OCI-LY1 (cell line): ENCODE measurements at regions not wholly inside any gene's neighbourhood (a gene's known extent, or its start where the extent isn't known, plus 50 kb on each side); places are given as distances from the start of the nearest gene placed in this dataset.
"Not testable (repeated sequence)": the region's sequence is repeated elsewhere in the genome, so short reads cannot be mapped to it uniquely, and the experiment has no call there.

Experiments
- H2AFZ ChIP-seq: fragments of 200-600 bp; sonication (generic), shearing (Covaris generic); 2 replicates; pipeline ENCODE4 v1.6.0; 2014; ENCODE audit warnings: antibody characterized with exemption, mild to moderate bottlenecking, low read length
- H3F3A ChIP-seq: fragments of 200-600 bp; sonication (generic), shearing (Covaris generic); 2 replicates; pipeline ENCODE4 v1.6.0; 2014; ENCODE audit warnings: mild to moderate bottlenecking, antibody characterized with exemption, low read length, moderate library complexity; ENCODE audit not compliant: insufficient read depth
- H3K27ac ChIP-seq: fragments of 200-600 bp; sonication (generic); 2 replicates; pipeline ENCODE4 v1.5.1; 2014; ENCODE audit warnings: low read length, mixed run types, mild to moderate bottlenecking, low read depth; ENCODE audit not compliant: poor library complexity, severe bottlenecking
- H3K27me3 ChIP-seq: fragments of 200-600 bp; sonication (generic); 2 replicates; pipeline ENCODE4 v1.6.0; 2014; ENCODE audit warnings: antibody characterized with exemption, mild to moderate bottlenecking, low read length, moderate library complexity; ENCODE audit not compliant: insufficient read depth
- H3K36me3 ChIP-seq: fragments of 200-600 bp; sonication (generic); 2 replicates; pipeline ENCODE4 v1.6.1; 2014; ENCODE audit warnings: mild to moderate bottlenecking, antibody characterized with exemption, low read length, moderate library complexity, mixed read lengths; ENCODE audit not compliant: insufficient read depth
- H3K4me1 ChIP-seq: fragments of 200-600 bp; sonication (generic); 2 replicates; pipeline ENCODE4 v1.5.1; 2014; ENCODE audit warnings: mild to moderate bottlenecking, low read length, moderate library complexity; ENCODE audit not compliant: insufficient read depth, severe bottlenecking
- H3K4me2 ChIP-seq: fragments of 200-600 bp; sonication (generic), shearing (Covaris generic); 2 replicates; pipeline ENCODE4 v1.6.1; 2014; ENCODE audit warnings: low read length
- H3K4me3 ChIP-seq: fragments of 200-600 bp; sonication (generic); 2 replicates; pipeline ENCODE4 v1.5.1; 2014; ENCODE audit warnings: low read length, low read depth, mild to moderate bottlenecking, mixed read lengths; ENCODE audit not compliant: poor library complexity, severe bottlenecking
- H3K79me2 ChIP-seq: fragments of 200-600 bp; shearing (Covaris generic); 2 replicates; pipeline ENCODE4 v1.6.1; 2016; ENCODE audit warnings: mixed run types, low read length, mixed read lengths; ENCODE audit not compliant: insufficient read depth
- H3K9ac ChIP-seq: fragments of 200-600 bp; sonication (generic), shearing (Covaris generic); 2 replicates; pipeline ENCODE4 v1.6.1; 2014; ENCODE audit warnings: mild to moderate bottlenecking, low read length, mixed read lengths
- H3K9me2 ChIP-seq: fragments of 200-600 bp; sonication (generic), shearing (Covaris generic); 2 replicates; pipeline ENCODE4 v1.6.1; 2014; ENCODE audit warnings: low read depth, mild to moderate bottlenecking, low read length, mixed read lengths
- H3K9me3 ChIP-seq: fragments of 200-600 bp; shearing (Covaris generic); 2 replicates; pipeline ENCODE4 v1.6.1; 2014; ENCODE audit warnings: low read length, mixed read lengths
- H4K20me1 ChIP-seq: fragments of 200-600 bp; sonication (generic), shearing (Covaris generic); 2 replicates; pipeline ENCODE4 v1.6.0; 2016; ENCODE audit warnings: mild to moderate bottlenecking, low read length; ENCODE audit not compliant: insufficient read depth
- CTCF ChIP-seq: fragments of 200-600 bp; sonication (generic), shearing (Covaris generic); IDR thresholded peaks from 2 replicates; pipeline ENCODE4 v1.5.1; 2017; ENCODE audit warnings: mild to moderate bottlenecking, antibody characterized with exemption, low read length, moderate library complexity, mixed read lengths
- EZH2 ChIP-seq: fragments of 200-600 bp; sonication (generic), shearing (Covaris generic); IDR thresholded peaks from 2 replicates; pipeline ENCODE4 v1.8.0; 2017; ENCODE audit warnings: borderline replicate concordance, mixed run types, mild to moderate bottlenecking, antibody characterized with exemption, low read length, moderate library complexity, mixed read lengths

- Histone ChIP-seq H3K4me1 (no peaks in the 10 kb centered on the region), H3K4me3 (no peak overlapping the region), H3K27me3 (peaks cover 7% of the 10 kb centered on the region; the same call in 1 of the 2 replicates), H3F3A (no peaks in the 10 kb centered on the region), H3K79me2 (no peaks in the 10 kb centered on the region), H4K20me1 (no peaks in the 10 kb centered on the region), H2AFZ (no peak overlapping the region), H3K9me3 (no peaks in the 10 kb centered on the region), H3K4me2 (no peak overlapping the region), H3K36me3 (no peaks in the 10 kb centered on the region), H3K27ac (no peak overlapping the region), H3K9ac (no peak overlapping the region), H3K9me2 (no peaks in the 10 kb centered on the region)
- TF ChIP-seq CTCF (no peak), EZH2 (no peak)
These were observed 72.2 kb downstream of the C9orf50 start for GRCh38 chr9:129548571-129549135.

GRCh38 chr9:129547869-129548570, 72.9 kb downstream of the C9orf50 start:
- H3K27ac ChIP-seq, result no peak overlapping the region
- no peaks in the 10 kb centered on the region for H3K79me2 ChIP-seq
- H3K9me3 ChIP-seq, result no peaks in the 10 kb centered on the region
- no peaks in the 10 kb centered on the region for H3K36me3 ChIP-seq
- no peaks in the 10 kb centered on the region for H3F3A ChIP-seq
- no peaks in the 10 kb centered on the region for H3K4me1 ChIP-seq
- no peak overlapping the region for H3K9ac ChIP-seq
- no peak overlapping the region for H3K4me2 ChIP-seq
- no peaks in the 10 kb centered on the region for H4K20me1 ChIP-seq
- no peak overlapping the region for H2AFZ ChIP-seq
- no peak overlapping the region for H3K4me3 ChIP-seq
- H3K27me3 ChIP-seq, result peaks cover 7% of the 10 kb centered on the region; the same call in 1 of the 2 replicates
- H3K9me2 ChIP-seq, result no peaks in the 10 kb centered on the region
- no peak for TF ChIP-seq CTCF
- TF ChIP-seq EZH2, result no peak

- H3K9me3 ChIP-seq, result no peaks in the 10 kb centered on the region
- no peaks in the 10 kb centered on the region for H3K79me2 ChIP-seq
- no peak overlapping the region for H3K9ac ChIP-seq
- H3K36me3 ChIP-seq, result no peaks in the 10 kb centered on the region
- no peak overlapping the region for H3K4me2 ChIP-seq
- H3K4me3 ChIP-seq, result no peak overlapping the region
- peaks cover 7% of the 10 kb centered on the region; the same call in 1 of the 2 replicates for H3K27me3 ChIP-seq
- H3K27ac ChIP-seq, result no peak overlapping the region
- no peaks in the 10 kb centered on the region for H3K9me2 ChIP-seq
- no peak for TF ChIP-seq EZH2
- TF ChIP-seq CTCF, result no peak
- no peaks in the 10 kb centered on the region for H3F3A ChIP-seq
- H4K20me1 ChIP-seq, result no peaks in the 10 kb centered on the region
- no peak overlapping the region for H2AFZ ChIP-seq
- H3K4me1 ChIP-seq, result no peaks in the 10 kb centered on the region
These were observed 73.8 kb downstream of the C9orf50 start for GRCh38 chr9:129547063-129547462.

GRCh38 chr9:129545876-129546275, 75.0 kb downstream of the C9orf50 start:
- not testable (repeated sequence) for H3K27ac ChIP-seq

More at GRCh38 chr9:129545876-129546275, 75.0 kb downstream of the C9orf50 start:
- H3K79me2 ChIP-seq, H3K9ac ChIP-seq, H3K9me3 ChIP-seq, H3K4me2 ChIP-seq, H3F3A ChIP-seq, H4K20me1 ChIP-seq, H2AFZ ChIP-seq, H3K4me3 ChIP-seq, H3K4me1 ChIP-seq, H3K9me2 ChIP-seq, H3K36me3 ChIP-seq, H3K27me3 ChIP-seq: not testable (repeated sequence)
